NCI-H2227 (cell line): ENCODE measurements at regions not wholly inside any gene's neighbourhood (a gene's known extent, or its start where the extent isn't known, plus 50 kb on each side); places are given as distances from the start of the nearest gene placed in this dataset.

ENCODE experiments used
- DNase-seq: peaks from one replicate; lab custom pipeline; 2025; ENCODE audit not compliant: unreplicated experiment; lab: John Stamatoyannopoulos, UW

- DNase-seq: no peak
Measured at GRCh38 chr10:130578532-130579289, 442.5 kb downstream of the GLRX3 start.

DNA sequence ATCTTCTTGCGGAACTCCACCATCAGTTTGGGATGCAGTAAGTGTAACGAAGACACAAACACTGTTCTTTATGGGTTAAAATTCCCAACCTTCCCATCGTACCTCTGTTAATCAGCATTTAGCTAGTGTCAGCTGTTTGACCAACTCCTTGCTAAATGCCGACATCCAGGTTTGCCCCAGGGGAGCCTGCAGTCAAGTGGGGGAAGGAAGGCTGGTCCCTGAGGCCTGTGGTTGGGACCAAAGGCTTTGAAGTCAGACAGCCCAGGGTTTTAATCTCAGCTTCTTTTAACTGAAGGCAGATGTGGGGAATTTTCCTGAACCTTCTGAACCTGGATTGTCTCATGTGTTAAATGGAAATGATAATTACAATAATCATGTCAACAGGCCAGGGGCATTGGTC is 443.7 kb downstream of the GLRX3 start:
- DNase-seq: no peak

DNA sequence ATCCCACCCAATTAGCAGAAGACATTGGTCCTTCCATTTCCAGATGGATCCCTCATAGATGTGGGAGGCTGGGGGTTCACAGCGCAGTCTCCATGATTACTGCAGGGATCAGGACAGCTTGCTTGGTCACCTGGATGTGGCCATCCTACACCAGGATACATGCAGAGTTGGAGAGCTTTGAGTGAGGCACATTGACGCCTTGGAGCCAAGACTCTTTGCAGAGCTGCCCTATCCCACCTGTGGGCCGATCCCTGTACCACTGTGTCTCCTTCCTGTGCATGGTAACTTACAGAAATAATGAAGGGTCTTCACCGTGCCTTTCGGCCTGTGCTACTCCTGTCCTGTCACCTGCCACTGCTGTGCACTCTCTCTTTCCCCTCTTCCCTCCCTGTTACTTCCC is 444.8 kb downstream of the GLRX3 start:
- no peak for DNase-seq

DNA sequence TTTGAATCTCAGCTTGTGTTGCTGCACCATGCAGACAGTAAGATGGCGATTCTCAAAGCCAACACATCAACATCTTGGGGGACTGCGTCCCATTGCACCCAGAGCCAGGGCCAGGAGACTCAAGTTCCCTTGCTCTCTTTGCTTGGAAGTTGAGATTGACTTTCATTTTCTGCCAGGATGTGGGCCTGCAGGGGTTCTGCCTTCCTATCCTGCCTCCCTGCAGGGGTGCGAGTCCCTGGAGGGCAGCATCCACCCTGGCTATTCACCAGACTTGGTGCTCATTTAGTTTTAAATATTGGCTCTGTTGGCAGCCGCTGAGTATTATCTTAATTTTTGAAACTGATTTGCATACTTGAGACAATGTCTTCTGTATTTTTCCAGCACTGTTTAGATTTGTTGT is 451.5 kb downstream of the GLRX3 start:
- DNase-seq: no peak

- DNase-seq: no peak
Measured at GRCh38 chr10:130606001-130606405, 469.8 kb downstream of the GLRX3 start.

GRCh38 chr10:130607366-130607765 is 471.2 kb downstream of the GLRX3 start:
- no peak for DNase-seq

DNA sequence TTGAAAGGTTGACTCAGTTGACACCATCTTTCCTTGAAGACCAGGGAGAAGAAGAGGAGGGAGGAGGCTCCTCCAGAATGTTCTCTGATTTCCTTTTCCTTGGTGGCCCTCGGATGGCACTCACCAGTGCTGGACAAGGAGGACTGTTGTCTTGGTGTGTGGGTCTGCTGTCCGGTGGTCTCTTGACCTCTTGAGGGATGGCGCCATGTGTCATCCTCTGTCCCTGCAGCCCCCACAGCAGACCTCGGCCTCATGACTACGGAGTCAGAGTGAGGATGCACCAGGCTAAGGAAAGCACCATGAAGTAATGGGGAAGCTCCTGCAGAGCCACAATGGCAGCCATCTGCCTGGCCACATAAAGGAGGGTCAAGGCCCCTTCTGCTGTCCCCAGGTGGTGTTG is 475.0 kb downstream of the GLRX3 start:
- no peak for DNase-seq

GRCh38 chr10:130615457-130615856 is 479.3 kb downstream of the GLRX3 start:
- DNase-seq: no peak

GRCh38 chr10:130617985-130618384 is 481.8 kb downstream of the GLRX3 start:
- no peak for DNase-seq

DNA sequence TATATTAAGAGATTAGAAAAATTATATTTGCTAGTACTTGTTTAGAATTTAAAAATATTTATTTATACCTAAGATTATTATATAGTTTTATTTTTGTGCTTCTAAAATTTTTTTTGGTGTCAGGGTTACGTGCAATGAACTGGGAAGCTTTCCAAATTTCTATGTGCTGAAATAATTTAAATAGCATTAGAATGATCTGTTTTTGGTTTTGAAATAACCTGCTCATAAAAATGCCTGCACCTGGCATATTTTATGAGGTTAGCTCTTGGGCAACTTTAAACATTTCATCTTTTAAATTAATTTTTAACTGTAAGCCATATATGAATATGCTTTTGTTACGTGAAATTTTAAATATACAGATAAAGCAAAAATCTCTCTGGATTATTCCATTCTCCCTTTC is 482.5 kb downstream of the GLRX3 start:
- DNase-seq: no peak

DNA sequence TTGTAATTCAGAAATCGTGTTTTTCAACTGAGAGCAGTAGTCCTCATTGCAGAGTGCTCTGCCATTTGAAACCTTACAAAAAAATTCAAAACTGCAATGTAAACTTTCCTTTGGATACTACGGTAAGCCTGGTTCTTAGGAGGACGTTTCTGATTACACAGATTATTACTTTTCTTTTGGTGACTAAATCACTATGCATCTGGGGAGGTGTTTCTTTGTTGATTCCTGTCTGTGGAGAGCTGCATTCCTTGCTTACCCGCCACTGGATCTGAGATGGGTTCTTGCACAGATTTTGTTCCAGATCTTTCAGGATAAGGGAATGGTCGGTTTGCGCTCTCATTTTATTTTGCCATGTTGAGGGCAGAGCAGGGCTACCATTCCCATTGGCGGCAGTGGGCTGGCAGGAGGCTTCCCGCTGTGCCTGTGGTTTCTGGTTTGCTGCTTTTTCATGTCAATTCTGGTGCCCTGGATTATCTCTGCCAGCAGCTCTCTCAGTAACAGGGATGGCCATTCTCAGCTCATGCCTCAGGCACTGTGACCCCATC is 485.1 kb downstream of the GLRX3 start:
- no peak for DNase-seq

DNA sequence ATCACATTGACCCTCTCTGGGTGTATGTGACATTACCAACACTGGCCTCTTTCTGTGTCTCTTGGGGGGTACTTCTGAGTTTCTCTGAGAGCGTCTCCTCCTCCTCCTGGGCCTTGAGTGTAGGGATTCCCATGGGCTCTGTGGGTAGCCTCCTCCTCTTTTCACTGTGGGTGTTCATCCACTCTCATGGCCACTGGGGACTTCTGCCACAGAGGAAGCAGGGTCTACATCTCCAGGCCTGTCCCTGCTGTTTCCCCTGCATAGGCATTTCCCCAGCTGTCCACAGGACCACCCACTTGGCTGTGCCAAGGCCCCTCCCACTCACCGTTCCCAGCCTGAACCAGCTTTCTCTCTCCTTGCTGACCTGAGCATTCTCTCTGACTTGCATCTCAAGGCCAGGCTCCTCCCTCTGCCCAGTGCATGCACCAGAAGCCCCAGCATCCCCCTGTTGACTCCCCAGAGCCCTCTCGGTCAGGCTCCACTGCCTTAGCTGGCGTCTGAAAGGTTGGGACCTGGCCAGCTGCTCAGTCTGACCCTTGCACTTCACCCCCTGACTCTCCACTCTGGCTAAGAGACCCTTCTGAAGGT is 487.6 kb downstream of the GLRX3 start:
- no peak for DNase-seq

GRCh38 chr10:130627346-130628045 is 491.3 kb downstream of the GLRX3 start:
- no peak for DNase-seq

- DNase-seq: no peak
Measured at GRCh38 chr10:130630135-130630534, 493.9 kb downstream of the GLRX3 start.

- DNase-seq: no peak
Measured at GRCh38 chr10:130631142-130632096, 495.2 kb downstream of the GLRX3 start.

DNA sequence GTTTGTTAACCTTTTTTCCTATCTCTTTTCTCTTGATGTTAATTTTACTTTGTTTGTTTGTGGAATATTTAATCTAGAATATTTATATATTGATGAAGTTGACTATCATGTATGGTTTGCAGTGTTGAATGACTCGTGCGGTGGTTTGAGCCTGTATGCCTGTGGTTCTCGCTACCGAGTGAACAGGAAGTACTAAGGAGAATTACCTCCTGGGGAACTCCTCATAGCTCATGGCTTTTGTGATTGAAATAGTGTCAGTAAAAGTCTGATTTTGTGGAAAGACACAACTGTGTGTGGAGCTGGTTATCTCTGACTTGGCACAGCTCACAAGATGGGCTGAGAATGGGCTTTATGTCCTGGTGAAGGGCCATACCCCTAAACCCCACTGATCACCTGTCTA is 498.6 kb downstream of the GLRX3 start:
- DNase-seq: no peak

DNA sequence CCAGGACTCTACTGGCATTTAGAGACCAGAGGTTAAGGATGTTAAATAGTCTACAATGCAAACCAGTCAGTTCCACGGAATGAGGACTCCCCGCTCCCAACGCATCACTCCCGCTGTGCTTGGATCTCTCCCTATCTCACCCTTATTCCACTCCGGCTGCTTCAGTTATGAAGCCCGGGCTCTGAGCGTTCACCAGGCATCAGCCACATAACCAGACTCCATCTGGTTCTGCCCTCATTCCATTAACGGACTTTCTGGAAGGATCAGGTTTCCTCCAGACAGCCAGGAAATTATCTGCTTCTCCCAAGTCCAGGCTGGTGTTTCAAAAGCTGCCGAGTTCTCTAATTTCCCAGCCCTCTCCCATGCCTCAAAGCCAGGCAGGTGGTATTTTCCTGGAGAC is 499.3 kb downstream of the GLRX3 start:
- no peak for DNase-seq

- no peak for DNase-seq
Measured at GRCh38 chr10:130636313-130636930, 500.2 kb downstream of the GLRX3 start.

- no peak for DNase-seq
Measured at GRCh38 chr10:130637089-130637676, 501.0 kb downstream of the GLRX3 start.

DNA sequence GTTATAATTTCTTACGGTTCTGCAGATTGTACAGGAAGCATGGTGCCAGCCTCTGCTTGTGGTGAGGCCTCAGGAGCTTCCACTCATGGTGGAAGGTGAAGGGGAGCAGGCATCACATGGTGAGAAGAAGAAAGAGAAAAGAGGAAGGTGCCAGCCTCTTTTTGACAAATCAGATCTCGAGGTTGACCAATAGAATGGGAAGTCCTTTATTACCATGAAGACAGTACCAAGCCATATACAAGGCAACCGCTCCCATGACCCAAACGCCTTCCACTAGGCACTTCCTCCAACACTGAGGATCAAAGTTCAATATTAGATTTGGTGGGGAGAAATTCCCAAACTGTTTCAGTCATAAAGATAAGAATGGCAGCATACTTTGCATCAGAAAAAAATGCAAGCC is 502.8 kb downstream of the GLRX3 start:
- no peak for DNase-seq
